GM18502 (cell line): ENCODE measurements at regions not wholly inside any gene's neighbourhood (a gene's known extent, or its start where the extent isn't known, plus 50 kb on each side); places are given as distances from the start of the nearest gene placed in this dataset.

Source experiments
- ATAC-seq: cut with Tn5 transposase; IDR thresholded peaks from one replicate; pipeline ENCODE4 v1.9.1; 2021; ENCODE audit warnings: mild to moderate bottlenecking; ENCODE audit not compliant: unreplicated experiment, poor library complexity

DNA sequence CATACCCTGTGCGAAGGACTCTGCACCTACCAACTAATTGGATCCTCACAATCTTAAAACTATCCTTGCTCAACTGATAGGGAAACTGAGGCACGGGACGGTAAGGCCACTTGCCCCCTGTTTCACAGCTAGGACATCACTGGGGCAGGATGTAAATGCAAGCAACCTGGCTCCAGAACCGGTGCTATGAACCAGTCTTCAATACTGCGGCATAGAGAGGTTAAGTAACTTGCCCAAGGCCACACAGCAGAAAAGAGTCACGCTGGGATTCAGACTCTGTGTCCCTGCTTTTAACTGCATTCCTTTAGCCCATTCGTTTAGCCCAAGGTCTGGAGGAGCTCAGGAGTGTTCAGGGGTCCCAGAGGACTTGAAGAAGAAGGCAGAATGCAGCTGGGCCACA is 76.1 kb downstream of the NCOR2 start:
- no peak for ATAC-seq

DNA sequence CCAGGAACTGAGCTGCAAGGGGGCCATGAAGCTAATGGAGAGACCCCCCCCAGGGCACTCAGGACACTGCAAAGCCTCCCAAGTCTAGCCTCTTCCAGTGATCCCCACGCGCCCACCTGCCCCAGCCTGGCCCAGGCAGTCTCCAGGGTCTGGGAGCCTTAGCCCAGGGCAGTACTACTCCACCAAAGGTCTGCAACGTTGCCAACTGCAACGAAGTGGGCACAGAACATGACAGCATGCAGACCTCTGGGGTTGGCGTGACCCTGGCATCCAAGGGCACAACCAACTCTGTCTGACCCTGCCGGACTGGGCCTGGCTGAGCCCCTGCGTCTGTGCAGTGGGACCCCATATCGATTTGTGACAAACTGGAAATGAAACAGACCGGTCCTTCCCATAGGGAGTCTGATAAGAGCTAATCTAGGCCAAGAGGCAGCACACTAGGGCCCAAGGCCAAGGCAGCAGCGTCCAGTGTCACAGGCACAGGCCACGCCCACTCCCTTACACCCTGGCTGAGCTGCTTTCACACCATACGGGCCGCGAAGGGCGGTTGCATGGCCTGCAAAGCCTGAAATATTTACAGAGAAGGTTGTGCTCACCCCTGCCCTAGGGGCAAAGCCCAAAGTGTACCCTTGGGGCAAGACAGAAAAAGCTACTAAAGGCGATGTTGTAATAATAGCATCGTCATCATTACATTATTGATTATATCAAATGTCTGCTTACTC is 76.7 kb downstream of the NCOR2 start:
- ATAC-seq: no peak

DNA sequence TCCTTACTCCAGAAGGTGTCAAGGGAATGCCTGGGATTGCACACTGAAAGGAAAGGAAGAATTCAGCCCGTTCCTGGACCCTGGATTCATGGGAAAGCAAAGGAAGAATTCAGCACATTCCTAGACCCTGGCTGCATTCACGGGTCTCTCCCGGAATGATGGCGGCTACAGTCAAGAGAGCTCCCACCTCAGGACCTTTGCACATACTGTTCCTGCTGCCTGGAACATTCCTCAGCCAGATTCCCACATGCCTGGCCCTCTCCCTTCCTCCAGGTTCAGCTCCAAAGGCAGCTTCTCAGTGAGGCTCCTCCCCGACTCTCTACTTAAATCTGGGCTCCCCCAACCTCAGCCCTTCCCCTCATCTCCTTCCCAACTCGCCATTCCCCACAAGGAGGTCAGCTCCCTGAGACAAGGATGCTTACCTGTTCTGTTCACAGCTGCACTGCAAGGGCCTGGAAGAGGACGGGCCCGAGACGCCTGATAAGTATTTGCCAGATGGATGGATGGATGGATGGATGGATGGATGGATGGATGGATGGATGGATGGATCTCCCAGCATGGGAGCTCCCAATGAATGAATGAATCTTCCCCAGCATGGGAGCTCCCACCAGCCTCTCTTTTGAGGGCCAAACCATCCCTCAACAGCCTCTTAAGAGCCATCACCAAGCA is 77.4 kb downstream of the NCOR2 start:
- ATAC-seq: no peak

DNA sequence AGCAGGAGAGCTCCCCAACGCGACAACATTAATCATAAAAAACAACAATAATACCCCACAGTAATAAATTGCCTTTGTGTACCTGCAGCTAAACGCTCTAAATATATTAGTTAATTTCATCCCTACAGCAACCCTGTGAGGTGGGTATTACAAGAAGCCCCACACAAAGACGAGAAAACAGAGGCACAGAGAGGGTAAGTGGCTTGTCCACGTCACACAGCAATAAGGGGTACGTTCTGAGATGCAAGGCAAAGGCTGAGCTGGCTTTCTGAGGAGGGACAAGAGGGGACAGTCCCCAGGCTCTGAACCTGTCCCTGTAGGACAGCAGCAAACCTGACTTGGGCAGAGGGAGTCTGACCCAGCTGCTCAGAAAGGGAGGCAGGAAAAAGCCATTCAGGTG is 78.2 kb downstream of the NCOR2 start:
- ATAC-seq: no peak

DNA sequence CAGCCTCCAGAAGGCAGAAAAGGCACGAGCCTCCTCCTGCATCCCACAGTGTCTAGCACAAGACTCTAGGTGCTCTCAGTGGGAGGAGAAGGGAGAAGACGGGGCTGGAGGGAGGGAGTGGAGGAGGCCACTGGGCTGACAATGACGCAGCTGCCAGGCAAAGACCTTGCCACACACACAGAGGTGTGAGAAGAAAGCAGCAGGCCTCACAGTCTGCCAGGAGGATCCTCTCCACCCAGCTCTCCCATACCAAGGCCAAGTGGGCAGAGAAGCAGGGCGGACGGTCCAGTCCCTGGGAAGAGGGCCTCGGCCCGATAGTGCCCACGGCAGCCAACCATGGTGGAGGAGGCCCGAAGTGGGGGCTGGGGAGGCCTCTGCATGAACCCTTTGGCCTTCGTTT is 78.9 kb downstream of the NCOR2 start:
- ATAC-seq: no peak

DNA sequence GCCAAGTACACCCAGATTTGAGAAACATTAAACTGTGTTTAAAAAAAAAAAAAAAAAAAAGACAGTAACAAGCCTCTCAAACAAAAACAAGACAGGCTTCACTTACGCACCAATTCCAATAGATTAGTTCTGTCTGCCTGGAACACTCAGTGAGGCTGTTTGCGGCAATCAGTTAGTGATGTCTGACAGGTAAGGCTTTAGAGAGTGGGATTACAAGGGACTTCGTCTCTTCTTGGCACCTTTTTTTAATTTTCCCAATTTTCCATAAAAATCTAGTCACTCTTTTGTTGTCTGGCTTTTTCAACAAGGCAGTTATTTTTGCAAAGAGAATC is 79.6 kb downstream of the NCOR2 start:
- no peak for ATAC-seq

DNA sequence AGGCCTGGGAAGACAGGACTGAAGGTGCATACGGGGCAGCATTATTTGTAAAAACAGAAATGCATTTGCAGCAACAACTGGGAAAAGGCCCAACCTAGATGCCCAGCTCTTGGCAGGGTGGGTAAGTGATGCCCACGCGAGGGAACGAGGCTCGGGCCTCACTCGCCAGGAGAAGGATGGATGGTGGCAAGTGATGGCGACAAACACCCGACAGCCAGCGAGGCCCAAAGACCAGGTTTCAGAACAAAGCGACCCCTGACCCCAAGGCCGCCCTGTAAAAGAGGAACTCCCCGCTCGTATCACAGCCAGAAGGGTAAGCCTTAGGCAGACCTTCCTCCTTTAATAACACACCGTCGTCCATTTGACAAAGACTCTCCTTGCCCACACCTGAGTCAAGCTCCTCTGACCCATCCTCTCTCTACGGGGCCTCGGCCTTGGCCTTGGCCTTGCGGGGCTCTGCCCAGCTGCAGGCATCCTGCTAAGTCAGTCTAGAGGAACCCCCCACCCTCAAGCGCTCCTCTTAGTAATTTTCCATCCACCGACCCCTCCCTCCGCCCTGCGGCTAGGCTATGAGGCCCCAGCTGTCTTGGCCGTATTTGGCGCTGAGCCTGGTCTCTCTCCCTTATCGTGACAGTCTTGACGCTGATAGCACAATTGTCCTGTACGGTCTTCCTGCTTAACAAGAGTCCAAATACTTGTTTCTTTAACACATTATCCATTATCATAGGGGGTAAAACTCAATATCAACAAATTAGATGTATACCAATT is 80.2 kb downstream of the NCOR2 start:
- no peak for ATAC-seq

DNA sequence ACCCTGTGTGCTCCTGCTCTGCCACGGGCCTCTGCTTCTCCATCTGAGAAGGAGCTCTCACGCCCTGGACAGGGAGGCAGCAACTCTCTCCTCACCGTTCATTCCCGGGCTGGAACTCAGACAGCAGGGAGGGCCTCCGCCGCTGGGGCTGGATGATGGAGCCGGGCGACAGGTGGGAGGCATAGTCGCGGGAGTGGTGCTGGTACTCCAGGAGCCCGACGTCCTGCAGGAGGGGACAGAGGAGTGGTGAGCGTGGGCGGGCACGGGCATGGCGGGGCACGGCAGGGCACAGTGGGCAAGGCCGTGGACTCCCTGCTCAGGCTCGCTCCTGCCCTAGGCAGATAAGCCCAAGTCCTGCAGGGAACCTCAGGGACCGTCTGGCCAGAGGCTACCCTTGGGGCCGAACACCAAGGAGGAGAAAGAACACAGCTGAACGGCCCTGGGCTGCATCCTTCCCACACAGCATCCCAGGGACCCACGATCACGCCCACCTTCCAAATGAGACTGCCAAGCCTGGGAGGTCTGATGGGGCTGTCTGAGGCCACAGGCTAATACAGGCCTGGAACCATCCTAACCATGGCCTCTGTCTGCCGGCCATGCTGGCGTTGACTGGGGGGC is 81.0 kb downstream of the NCOR2 start:
- no peak for ATAC-seq

DNA sequence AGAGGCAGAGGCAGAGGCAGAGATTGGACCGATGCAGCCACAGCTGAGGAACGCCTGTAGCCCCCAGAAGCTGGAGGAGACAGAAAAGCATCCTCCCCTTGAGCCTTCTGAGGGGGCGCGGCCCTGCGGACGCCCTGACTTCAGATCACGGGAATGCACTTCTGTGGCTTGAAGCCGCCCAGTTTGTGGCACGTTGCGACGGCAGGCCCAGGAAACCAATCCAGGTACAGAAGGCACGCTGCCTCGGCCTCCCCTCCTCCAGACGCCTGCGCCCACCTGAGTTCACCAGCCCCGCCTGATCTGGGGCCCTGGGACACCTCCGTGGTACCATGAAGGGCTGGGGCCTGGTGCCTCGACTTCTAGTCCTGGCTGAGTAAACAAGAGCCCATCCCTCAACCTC is 82.0 kb downstream of the NCOR2 start:
- ATAC-seq: no peak

DNA sequence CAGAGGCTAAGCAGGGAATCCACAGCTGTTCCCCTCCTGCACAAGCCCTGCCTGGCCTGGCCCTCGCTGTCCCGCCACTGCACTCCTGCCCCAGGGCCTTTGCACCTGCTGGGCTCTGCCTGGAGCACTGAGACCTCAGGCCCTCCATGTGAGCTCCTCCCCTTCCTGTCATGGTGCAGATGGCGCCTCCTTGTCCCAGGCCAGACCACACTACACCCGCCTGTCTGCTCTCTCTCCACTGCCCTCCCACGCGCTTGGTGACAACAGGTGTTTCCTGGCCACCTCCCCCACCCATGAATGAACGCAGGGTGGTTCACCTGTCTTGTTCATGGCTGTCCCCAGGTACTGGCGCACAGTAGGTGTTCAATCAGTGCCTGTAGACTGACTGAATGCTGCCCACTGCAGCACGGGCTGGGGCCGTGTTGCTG is 82.9 kb downstream of the NCOR2 start:
- ATAC-seq: no peak

DNA sequence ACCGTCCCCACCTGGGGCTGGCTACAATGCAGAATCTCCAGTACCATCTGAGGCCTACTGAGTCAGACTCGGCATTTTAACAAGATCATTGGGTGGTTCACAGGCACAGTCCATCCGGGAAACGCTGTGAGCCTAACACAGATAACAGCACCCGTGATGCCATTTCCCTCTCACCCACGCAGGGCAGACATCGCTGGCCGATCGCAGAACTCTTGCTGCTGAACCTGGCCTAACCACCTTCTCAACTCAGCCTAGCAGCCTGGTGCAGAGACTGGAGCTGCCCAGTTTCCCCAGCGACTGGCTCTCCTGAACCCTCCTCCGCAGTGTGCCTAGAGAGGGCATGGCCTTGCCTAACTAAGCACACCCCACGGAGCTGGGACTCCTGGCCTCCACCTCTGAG is 83.3 kb downstream of the NCOR2 start:
- no peak for ATAC-seq

DNA sequence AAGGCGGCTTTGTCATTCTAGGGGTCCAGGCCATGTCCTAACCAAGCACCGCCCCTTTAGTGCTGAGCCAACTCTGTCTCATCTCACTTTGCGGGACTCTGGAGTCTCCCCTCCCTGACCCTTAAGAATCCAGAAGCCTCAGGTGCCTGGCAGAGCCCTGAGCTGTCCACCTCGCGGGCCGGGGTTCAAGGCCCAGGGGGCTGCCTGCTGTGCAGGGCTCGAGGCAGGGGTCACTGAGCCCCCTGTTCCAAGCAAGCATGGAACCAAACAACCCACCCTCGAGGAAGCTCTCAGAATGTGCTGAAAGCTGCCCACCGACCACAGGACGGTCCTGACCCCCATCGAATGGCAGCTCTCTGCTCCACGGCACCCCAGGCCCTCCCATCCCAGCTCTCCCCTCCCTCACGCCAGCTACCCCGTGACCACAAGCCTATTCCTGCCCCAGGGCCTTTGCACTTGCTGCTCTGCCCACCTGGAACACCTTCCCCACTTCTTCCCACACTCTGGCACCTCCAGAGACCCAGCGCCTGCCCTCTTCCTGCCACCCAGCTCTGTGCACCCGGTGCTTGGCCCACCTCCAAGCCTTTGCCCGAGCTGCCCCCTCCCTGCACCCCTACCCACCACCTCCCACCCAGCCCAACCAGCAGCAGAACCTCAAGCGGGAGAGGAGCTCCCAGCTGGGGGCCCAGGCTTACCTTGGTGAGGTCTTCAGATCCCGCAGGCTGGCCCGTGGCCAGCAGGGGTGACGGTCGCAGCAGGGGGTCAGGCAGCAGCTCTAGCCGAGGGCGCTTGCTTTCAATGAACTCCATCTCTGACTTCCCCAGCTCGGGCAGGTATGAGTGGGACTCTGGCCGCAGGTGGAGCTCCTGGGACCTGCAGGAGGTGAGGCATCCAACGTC is 84.3 kb downstream of the NCOR2 start:
- ATAC-seq: no peak

DNA sequence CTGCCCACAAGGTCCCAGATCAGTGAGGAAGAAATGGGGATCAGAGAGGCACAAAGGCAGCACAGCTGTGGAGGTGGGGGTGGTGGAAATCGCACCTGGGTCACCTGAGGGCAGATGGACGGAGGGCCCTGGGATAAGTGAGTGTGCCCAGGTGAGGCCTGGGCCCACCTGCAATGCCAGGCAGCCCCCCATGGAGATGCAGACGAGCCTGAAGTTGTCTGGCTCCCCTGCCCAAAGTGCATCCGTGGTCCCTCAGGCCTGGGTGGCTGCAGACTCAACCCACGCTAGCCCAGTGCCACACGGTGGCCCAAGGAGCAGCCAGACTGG is 84.9 kb downstream of the NCOR2 start:
- ATAC-seq: no peak

DNA sequence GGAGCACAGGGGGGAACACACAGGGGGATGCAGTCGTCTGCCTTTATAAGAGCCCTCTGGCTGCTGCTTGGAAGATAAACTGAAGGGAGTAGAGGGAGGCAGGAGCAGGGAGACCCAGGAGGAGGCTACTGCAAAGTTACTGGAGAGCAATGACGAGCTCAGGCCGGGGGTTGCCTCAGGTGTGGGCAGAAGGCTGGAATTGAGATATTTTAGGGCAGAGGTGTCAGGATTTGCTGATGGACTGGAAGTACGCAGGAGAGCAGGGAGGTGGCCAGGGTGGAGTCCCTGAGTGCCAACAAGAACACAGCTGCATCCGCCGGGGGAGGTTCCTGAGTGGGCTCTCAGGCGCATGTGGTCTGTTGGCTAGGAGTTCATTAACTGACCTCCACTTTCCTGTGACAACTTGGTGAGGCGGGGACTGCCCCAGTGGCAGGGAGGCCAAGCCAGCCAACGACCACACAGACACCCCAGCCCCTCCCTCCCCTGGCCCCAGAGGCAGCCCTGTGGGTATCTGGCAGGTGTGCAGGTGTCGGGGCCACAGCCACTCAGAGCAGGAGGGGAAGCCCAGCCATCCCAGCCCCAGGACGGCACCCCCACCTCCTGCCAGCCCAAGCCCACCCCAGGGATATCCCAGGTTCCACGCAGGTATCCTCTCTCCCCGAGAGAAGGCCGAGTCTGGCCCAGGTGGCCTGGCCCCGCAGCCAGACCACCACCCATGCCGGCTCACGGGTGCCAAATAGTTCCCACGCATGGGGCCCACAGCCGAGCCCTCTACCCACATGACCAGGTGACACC is 85.4 kb downstream of the NCOR2 start:
- no peak for ATAC-seq

DNA sequence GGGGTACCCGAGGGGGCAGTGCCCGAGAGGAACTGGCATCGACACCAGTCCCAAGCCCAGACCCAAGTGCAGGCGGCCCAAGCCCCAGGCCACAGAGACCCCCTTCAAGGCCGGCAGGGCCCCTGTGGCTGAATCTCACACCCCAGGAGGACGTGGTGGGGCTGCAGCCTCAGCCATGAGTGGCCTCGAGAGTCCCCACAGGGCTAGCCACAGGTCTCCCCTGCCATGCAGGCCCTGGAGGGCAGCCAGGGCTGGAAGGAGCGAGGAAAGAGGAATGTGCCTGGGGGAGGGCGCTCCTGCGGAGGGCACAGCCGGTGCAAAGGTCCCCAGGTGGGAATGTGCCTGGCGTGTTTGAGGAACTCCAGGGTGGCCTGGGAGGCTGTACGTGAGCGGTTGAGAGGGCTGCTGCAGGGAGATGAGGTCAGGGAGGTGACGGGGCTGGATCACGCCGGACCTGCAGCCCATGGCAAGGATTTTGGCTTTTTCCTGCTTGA is 86.1 kb downstream of the NCOR2 start:
- no peak for ATAC-seq

DNA sequence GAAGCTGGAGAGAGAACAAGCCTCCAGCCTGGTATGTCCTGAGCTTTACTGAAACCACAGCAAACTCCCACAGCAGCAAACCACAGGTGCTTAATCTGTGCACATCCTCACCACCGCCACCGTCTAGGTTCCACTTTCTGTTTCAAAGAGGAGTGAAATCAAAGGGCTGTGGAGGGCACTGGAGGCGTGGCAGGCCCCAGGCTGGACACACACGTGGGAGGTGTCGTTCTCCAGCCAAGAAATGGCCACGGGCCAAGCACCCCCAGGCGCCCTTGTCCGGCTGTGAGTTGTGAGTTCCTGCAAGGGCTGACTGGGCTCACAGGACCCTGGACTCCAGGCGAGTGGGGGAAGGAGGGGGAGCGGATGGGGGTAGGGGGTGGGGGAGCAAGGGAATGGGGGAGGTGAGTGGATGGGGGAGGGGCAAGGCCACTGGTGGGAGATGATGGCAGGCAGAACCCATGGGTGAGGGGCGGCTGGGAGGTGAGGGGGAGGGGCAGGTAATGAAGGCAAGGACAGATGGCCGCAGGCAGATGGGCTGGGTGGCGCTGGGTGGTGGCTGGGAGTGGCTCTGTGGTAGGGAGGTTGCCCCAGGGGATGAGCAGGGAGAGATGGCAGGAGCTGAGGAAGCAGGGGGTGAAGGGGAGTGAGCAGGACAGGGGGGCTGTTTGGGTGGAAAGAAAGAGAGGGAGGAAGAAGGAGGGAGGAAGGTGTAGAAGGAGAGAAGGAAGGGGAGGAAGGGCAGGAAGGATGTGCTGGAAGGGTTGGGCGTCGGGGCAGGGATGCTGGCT is 86.7 kb downstream of the NCOR2 start:
- peak; percentile 80 for ATAC-seq

DNA sequence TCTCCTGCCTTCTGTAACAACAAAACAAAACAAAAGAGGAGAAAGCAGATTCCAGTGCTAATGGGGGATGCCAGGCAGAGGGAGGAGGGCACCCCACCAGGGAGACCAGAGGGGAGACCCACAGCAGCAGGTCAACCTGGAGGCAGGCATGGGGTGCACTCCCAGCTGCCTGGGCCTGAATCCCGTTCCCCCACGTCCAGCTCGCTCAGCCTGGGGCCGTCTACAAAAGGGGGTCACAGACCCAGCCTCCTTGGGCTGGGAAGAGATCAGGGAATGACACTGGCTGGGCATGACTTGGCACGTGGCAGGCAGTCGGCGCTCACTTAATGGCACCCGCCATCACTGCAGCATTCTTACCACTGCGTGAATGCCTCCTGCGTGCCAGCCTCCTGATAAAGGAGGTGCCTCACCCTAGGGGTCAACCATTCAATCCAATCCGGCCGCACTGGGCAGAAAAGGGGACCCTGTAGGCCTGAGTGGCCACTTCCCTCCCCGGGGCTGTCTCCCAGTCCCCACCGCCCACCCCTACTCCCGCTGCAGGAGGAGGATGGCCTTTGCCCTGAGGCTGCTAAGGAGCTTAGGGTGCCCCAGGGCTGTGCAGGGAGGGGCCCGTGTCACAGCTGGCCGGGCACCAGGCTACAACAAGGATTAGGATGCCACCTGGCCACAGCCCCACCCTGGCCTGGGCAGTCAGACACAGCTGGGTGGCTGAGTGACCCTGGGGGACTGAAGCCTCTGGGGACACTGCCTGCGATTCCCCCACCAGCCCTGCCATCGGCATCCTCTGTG is 87.5 kb downstream of the NCOR2 start:
- ATAC-seq: peak; percentile 33
